B cell (primary cell): ENCODE measurements at regions not wholly inside any gene's neighbourhood (a gene's known extent, or its start where the extent isn't known, plus 50 kb on each side); places are given as distances from the start of the nearest gene placed in this dataset.
A peak's percentile ranks its signal among the peaks of the same experiment; 100 is the strongest.

Experiments
- ATAC-seq: fragments of 200-7000 bp; cut with Tn5 transposase; one replicate; pipeline ENCODE4 v1.10.0; 2021; ENCODE audit warnings: low read depth, mild to moderate bottlenecking, moderate number of reproducible peaks, moderate library complexity
- CTCF ChIA-PET: fragments of 350-600 bp; sonication (Branson Sonifier 250); formaldehyde crosslinking; loops from one replicate; lab custom pipeline; 2021; ENCODE audit warnings: antibody characterized with exemption, inconsistent platforms; lab: Charles Lee
- POLR2A ChIA-PET: fragments of 350-600 bp; sonication (Branson Sonifier 250); formaldehyde crosslinking; loops from one replicate; lab custom pipeline; 2021; ENCODE audit warnings: antibody characterized with exemption; lab: Charles Lee
- DNase-seq: peaks from one replicate; pipeline ENCODE4 v3.0.0; 2013
- H2AFZ ChIP-seq: 2 replicates; pipeline ENCODE4 v1.6.1; 2012; ENCODE audit warnings: mild to moderate bottlenecking, low read depth, low read length; ENCODE audit not compliant: insufficient read depth, poor library complexity, severe bottlenecking
- H3K27ac ChIP-seq, 2 donors: 1 replicate in 1 of 2; 2 replicates in 1 of 2; pipeline ENCODE4 v1.5.1; 2012 to 2013; ENCODE audit warnings: low read length in 2 of 2, mild to moderate bottlenecking in 2 of 2, moderate library complexity in 1 of 2
- H3K27me3 ChIP-seq, 4 experiments: fragments of 200-600 bp in 1 of 4; sonication (generic) in 1 of 4; replicated peaks in 1 of 4; 1 replicate in 2 of 4; 2 replicates in 2 of 4; pipeline versions ENCODE4 v1.6.1 to v1.7.0; 2013 to 2016; ENCODE audit warnings: low read length in 3 of 4, mild to moderate bottlenecking in 2 of 4, mixed read lengths in 1 of 4, moderate library complexity in 1 of 4; ENCODE audit not compliant: insufficient read depth in 4 of 4, control insufficient read depth in 3 of 4; ENCODE audit errors: control extremely low read depth in 1 of 4
- H3K36me3 ChIP-seq, 2 experiments: replicated peaks in 1 of 2; 1 replicate in 1 of 2; 2 replicates in 1 of 2; pipeline versions ENCODE4 v1.6.1 to v1.7.1; 2013; ENCODE audit warnings: low read length in 1 of 2; ENCODE audit not compliant: insufficient read depth in 2 of 2, control insufficient read depth in 1 of 2; ENCODE audit errors: control extremely low read depth in 1 of 2, extremely low read depth in 1 of 2
- H3K4me1 ChIP-seq, 2 donors: fragments of 200-600 bp in 1 of 2; sonication (generic) in 1 of 2; 1 replicate in 1 of 2; 2 replicates in 1 of 2; pipeline versions ENCODE4 v1.5.1 to v1.6.1; 2013 to 2017; ENCODE audit warnings: low read length in 2 of 2; ENCODE audit not compliant: control insufficient read depth in 2 of 2, insufficient read depth in 2 of 2
- H3K4me2 ChIP-seq: replicated peaks from 2 replicates; pipeline ENCODE3; 2012; ENCODE audit warnings: mild to moderate bottlenecking, low read depth, low read length; ENCODE audit not compliant: poor library complexity, severe bottlenecking
- H3K4me3 ChIP-seq, 5 experiments: fragments of 200-600 bp in 1 of 5; sonication (generic) in 1 of 5; 1 replicate in 3 of 5; 2 replicates in 2 of 5; pipeline versions ENCODE4 v1.5.1 to v1.7.0; 2011 to 2016; ENCODE audit warnings: low read length in 4 of 5, mild to moderate bottlenecking in 4 of 5, low read depth in 2 of 5, control low read depth in 1 of 5, moderate library complexity in 1 of 5; ENCODE audit not compliant: insufficient read depth in 1 of 5; ENCODE audit errors: control extremely low read depth in 1 of 5, extremely low read depth in 1 of 5
- H3K79me2 ChIP-seq: fragments of 200-600 bp; sonication (generic); one replicate; pipeline ENCODE4 v1.6.0; 2016; ENCODE audit warnings: low read length; ENCODE audit not compliant: control insufficient read depth, insufficient read depth
- H3K9ac ChIP-seq: fragments of 200-600 bp; sonication (generic); 2 replicates; pipeline ENCODE4 v1.6.1; 2017; ENCODE audit warnings: mild to moderate bottlenecking, low read length, moderate library complexity
- H3K9me3 ChIP-seq, 3 donors: one replicate each; pipeline versions ENCODE4 v1.6.1 to v1.7.1; 2013; ENCODE audit warnings: low read length in 2 of 3; ENCODE audit not compliant: control insufficient read depth in 2 of 3, insufficient read depth in 1 of 3; ENCODE audit errors: control extremely low read depth in 1 of 3
- H4K20me1 ChIP-seq: 2 replicates; pipeline ENCODE4 v1.6.0; 2012; ENCODE audit warnings: mild to moderate bottlenecking, low read length; ENCODE audit not compliant: insufficient read depth, control insufficient read depth, poor library complexity, severe bottlenecking
- H3K27ac Mint-ChIP-seq: one replicate; pipeline ENCODE4 v1.8.0; 2021; ENCODE audit warnings: mixed read lengths
- H3K27me3 Mint-ChIP-seq: one replicate; pipeline ENCODE4 v1.8.0; 2021; ENCODE audit warnings: mixed read lengths
- H3K4me1 Mint-ChIP-seq: one replicate; pipeline ENCODE4 v1.8.0; 2021; ENCODE audit warnings: mixed read lengths
- H3K4me3 Mint-ChIP-seq: one replicate; pipeline ENCODE4 v1.8.0; 2021; ENCODE audit warnings: mixed read lengths
- H3K9me3 Mint-ChIP-seq: one replicate; pipeline ENCODE4 v1.8.0; 2022; ENCODE audit warnings: mixed read lengths; ENCODE audit not compliant: insufficient read depth
- EZH2 ChIP-seq: IDR thresholded peaks from 2 replicates; pipeline ENCODE4 v1.6.1; 2012; ENCODE audit warnings: borderline replicate concordance, low read depth, mild to moderate bottlenecking, moderate library complexity, low read length; ENCODE audit not compliant: insufficient read depth, poor library complexity, severe bottlenecking
- WGBS: methylation state at CpG from one replicate; pipeline ENCODE4 v1.1.5; 2013; ENCODE audit warnings: missing lambda C conversion rate; ENCODE audit not compliant: insufficient coverage; 5-methylcytosine and 5-hydroxymethylcytosine counted together
- intact Hi-C: fragments of 100-400 bp; cut with micrococcal nuclease; formaldehyde crosslinking; loops from one replicate; pipeline ENCODE4 v1.10.0; 2022
- TF ChIP-seq, protein P1 (sequence below): fragments of 200-600 bp; IDR thresholded peaks from one replicate; pipeline ENCODE4 v1.8.0; 2022; ENCODE audit warnings: antibody characterized with exemption, mild to moderate bottlenecking

DNA sequence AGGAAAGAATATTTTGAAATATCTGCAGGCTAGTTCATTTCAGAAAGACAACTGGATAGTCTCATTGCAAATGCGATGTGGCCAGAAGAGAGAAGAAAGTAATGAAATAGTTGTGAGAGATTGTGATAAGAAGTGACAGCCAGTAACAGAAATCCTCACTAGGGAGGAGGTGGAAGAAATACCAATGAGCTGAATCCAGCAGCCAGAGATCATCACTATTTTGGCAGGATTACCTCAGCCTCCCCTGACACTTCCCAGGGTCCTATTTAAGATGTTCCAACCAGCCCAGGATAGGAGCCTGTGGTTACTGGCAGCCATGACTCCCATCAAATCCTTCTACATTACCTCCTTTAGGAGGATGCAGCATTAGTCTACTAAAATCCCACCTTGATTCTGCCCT is 76.7 kb upstream of the ARHGAP24 start:
- H3K4me3 Mint-ChIP-seq: no peak overlapping the region
- no peaks in the 10 kb centered on the region for H3K9me3 Mint-ChIP-seq
- Histone ChIP-seq H3K4me3 (no peak overlapping the region), H3K9me3 (no peaks in the 10 kb centered on the region), H3K36me3 (no peaks in the 10 kb centered on the region), H3K9ac (no peak overlapping the region), H3K27me3 (no peaks in the 10 kb centered on the region), H3K79me2 (no peaks in the 10 kb centered on the region), H3K4me1 (peaks cover 12 to 20% of the 10 kb centered on the region in 2 donors), H4K20me1 (no peaks in the 10 kb centered on the region), H3K27ac (no peak overlapping the region), H3K4me2 (no peak overlapping the region), H2AFZ (no peak overlapping the region)
- peaks cover 17% of the 10 kb centered on the region for H3K4me1 Mint-ChIP-seq
- intact Hi-C loops: no loop called here
- ChIA-PET POLR2A (no interaction called here), CTCF (no interaction called here)
- TF ChIP-seq EZH2: no peak
- TF ChIP-seq, protein P1, sequence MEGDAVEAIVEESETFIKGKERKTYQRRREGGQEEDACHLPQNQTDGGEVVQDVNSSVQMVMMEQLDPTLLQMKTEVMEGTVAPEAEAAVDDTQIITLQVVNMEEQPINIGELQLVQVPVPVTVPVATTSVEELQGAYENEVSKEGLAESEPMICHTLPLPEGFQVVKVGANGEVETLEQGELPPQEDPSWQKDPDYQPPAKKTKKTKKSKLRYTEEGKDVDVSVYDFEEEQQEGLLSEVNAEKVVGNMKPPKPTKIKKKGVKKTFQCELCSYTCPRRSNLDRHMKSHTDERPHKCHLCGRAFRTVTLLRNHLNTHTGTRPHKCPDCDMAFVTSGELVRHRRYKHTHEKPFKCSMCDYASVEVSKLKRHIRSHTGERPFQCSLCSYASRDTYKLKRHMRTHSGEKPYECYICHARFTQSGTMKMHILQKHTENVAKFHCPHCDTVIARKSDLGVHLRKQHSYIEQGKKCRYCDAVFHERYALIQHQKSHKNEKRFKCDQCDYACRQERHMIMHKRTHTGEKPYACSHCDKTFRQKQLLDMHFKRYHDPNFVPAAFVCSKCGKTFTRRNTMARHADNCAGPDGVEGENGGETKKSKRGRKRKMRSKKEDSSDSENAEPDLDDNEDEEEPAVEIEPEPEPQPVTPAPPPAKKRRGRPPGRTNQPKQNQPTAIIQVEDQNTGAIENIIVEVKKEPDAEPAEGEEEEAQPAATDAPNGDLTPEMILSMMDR: no peak
- ATAC-seq (no peak), DNase-seq (no peak)
- no peak overlapping the region for H3K27ac Mint-ChIP-seq
- H3K27me3 Mint-ChIP-seq: no peaks in the 10 kb centered on the region
- WGBS: 100% methylated on average over 1 of the region's 1 CpG

DNA sequence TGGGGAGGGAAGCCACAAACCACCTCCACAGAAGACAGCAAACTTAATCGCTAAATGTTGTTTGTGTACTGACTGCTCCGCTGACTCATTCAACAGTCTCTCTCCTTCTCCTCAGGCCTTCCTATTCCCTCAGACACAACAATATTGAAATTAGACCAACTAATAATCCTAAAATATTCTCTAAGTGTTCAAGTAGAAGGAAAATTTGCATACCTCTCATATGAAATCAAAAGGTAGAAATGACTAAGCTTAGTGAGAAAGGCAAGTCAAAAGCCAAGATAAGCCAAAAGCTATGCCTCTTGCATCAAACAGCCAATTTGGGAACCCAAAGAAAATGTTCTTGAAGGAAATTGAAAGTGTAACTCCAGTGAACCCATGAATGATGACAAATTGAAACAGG is 75.7 kb upstream of the ARHGAP24 start:
- Mint-ChIP-seq H3K4me3 (peak overlapping the region; percentile 35), H3K27me3 (no peaks in the 10 kb centered on the region), H3K9me3 (no peaks in the 10 kb centered on the region), H3K4me1 (peaks cover 11% of the 10 kb centered on the region), H3K27ac (no peak overlapping the region)
- Histone ChIP-seq H3K4me3 (no peak overlapping the region), H3K27ac (no peak overlapping the region), H3K36me3 (no peaks in the 10 kb centered on the region), H3K9me3 (no peaks in the 10 kb centered on the region), H3K4me2 (peak overlapping the region; percentile 4), H3K9ac (no peak overlapping the region), H3K27me3 (no peaks in the 10 kb centered on the region), H3K79me2 (no peaks in the 10 kb centered on the region), H2AFZ (peak overlapping the region; percentile 29), H3K4me1 (peaks cover 4 to 10% of the 10 kb centered on the region in 2 donors), H4K20me1 (no peaks in the 10 kb centered on the region)
- no peak for DNase-seq
- TF ChIP-seq, protein P1: no peak
- no peak for TF ChIP-seq EZH2
- CTCF ChIA-PET: interaction anchor here (0.9 kb wide), 1 partner anchor 16 kb away, joined by 3 read pairs; no protein-coding TSS in a partner anchor
- WGBS: no CpG with 5 or more reads among the region's 2 CpGs
- ATAC-seq: no peak
- POLR2A ChIA-PET: no interaction called here
- intact Hi-C loops: no loop called here
